Activated CD4-positive, alpha-beta T cell treated with anti-CD3 and anti-CD28 coated beads for 4 hours (primary cell): ENCODE measurements at regions not wholly inside any gene's neighbourhood (a gene's known extent, or its start where the extent isn't known, plus 50 kb on each side); places are given as distances from the start of the nearest gene placed in this dataset.

Experiments
- DNase-seq, 2 donors: peaks; one replicate each; pipeline ENCODE4 v3.0.0-alpha.2; 2020

GRCh38 chr2:177314722-177315264, 50.3 kb upstream of the NFE2L2 start:
- DNase-seq = no peak

- DNase-seq = no peak
Observed at GRCh38 chr2:177315364-177315763, 50.8 kb upstream of the NFE2L2 start.

- no peak for DNase-seq
Observed at GRCh38 chr2:177316756-177317155, 52.2 kb upstream of the NFE2L2 start.

GRCh38 chr2:177317443-177317842, 52.9 kb upstream of the NFE2L2 start:
- DNase-seq = no peak

- no peak for DNase-seq
Observed at GRCh38 chr2:177317857-177318256, 53.3 kb upstream of the NFE2L2 start.

- DNase-seq = no peak
Observed at GRCh38 chr2:177318613-177319012, 54.1 kb upstream of the NFE2L2 start.

- no peak for DNase-seq
Observed at GRCh38 chr2:177320596-177320995, 56.1 kb upstream of the NFE2L2 start.

GRCh38 chr2:177322801-177323261, 58.3 kb upstream of the NFE2L2 start:
- no peak for DNase-seq

GRCh38 chr2:177324797-177325196, 60.3 kb upstream of the NFE2L2 start:
- no peak for DNase-seq

GRCh38 chr2:177325554-177325953, 61.0 kb upstream of the NFE2L2 start:
- no peak for DNase-seq

GRCh38 chr2:177326005-177326404, 61.5 kb upstream of the NFE2L2 start:
- no peak for DNase-seq

GRCh38 chr2:177326591-177326990, 62.1 kb upstream of the NFE2L2 start:
- DNase-seq = no peak

- DNase-seq = no peak
Observed at GRCh38 chr2:177327009-177327408, 62.5 kb upstream of the NFE2L2 start.

- DNase-seq = no peak
Observed at GRCh38 chr2:177328056-177328455, 63.5 kb upstream of the NFE2L2 start.

GRCh38 chr2:177329064-177329463, 63.5 kb upstream of the AGPS start:
- DNase-seq = no peak

- DNase-seq = no peak
Observed at GRCh38 chr2:177331466-177331997, 61.0 kb upstream of the AGPS start.

GRCh38 chr2:177332026-177332991, 60.3 kb upstream of the AGPS start:
- peak; percentile 15 to 45 for DNase-seq

- no peak for DNase-seq
Observed at GRCh38 chr2:177332992-177333388, 59.6 kb upstream of the AGPS start.

GRCh38 chr2:177334940-177335543, 57.5 kb upstream of the AGPS start:
- peak; percentile 7 to 21 for DNase-seq

- DNase-seq = no peak
Observed at GRCh38 chr2:177335917-177336450, 56.6 kb upstream of the AGPS start.

- DNase-seq = no peak
Observed at GRCh38 chr2:177338177-177338721, 54.3 kb upstream of the AGPS start.

- DNase-seq = no peak
Observed at GRCh38 chr2:177340158-177340557, 52.4 kb upstream of the AGPS start.

- DNase-seq = no peak
Observed at GRCh38 chr2:177342736-177343135, 49.8 kb upstream of the AGPS start.
